ENCODE measurements at regions not wholly inside any gene's neighbourhood (a gene's known extent, or its start where the extent isn't known, plus 50 kb on each side); places are given as distances from the start of the nearest gene placed in this dataset.

DNA sequence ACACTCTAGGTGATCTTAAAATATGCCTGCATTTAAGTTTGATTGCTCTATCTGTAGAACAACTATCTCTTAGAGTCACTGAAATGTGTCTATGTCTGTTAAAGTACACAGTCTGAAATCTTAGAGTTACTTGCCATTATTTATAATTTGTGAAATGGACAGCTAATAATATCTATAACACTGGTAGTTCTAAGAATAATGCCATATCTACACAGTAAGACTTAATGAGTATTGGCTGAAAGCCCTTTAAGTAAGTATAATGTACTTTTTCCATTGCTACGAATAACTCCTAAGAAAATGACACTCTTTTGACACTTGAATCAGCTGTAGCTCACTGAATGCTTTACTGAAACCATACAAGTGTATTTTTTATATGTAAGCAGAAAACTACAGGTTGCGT, 567.4 kb upstream of the PCDH15 start:
- TF ChIP-seq CTCF (conservative IDR thresholded peaks at IDR 0.05; ENCODE audit: low read depth, low read length), result no peak
- TF ChIP-seq EZH2 (IDR thresholded peaks at IDR 0.05; ENCODE audit: low read length, unreplicated experiment), result no peak
